ENCODE measurements at regions not wholly inside any gene's neighbourhood (a gene's known extent, or its start where the extent isn't known, plus 50 kb on each side); places are given as distances from the start of the nearest gene placed in this dataset.

DNA sequence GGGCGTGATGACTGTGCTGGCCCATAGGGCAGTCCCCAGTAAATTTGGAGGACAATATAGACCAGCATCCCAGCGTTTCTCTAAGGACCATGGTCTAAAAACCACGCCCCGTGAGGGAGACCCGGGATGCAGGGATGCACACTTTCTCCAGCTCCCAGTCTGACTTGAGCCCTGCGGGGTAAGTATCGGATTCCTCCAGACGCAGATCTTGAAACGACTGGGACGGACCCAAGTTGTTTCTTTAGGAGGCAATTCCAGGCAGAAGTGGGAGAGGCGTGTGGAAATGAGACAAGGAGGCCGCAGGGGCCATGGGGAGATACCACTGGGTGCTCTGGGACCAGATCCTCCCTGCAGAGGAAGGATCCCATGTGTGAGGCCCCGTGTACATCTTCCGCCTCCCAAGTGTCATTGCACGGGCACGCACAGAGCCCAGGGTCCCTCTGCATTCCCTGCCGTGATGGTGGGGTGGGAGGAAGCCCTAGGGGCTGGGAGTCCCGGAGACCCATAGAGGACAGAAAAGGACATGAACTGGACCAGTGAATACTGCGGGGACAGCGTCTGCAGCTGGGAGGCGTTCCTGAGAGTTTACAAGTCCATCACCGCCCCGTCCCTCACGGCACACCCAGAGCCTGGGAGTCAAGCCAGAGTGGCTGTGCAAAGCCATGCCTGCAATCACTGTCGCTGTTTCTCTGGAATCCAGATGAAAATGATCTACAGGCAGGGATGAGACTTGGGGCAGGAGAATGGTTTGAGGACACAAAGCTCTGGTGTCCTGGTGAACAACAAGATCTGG lies 522.9 kb downstream of the CDH26 start:
- TF ChIP-seq, protein P1, sequence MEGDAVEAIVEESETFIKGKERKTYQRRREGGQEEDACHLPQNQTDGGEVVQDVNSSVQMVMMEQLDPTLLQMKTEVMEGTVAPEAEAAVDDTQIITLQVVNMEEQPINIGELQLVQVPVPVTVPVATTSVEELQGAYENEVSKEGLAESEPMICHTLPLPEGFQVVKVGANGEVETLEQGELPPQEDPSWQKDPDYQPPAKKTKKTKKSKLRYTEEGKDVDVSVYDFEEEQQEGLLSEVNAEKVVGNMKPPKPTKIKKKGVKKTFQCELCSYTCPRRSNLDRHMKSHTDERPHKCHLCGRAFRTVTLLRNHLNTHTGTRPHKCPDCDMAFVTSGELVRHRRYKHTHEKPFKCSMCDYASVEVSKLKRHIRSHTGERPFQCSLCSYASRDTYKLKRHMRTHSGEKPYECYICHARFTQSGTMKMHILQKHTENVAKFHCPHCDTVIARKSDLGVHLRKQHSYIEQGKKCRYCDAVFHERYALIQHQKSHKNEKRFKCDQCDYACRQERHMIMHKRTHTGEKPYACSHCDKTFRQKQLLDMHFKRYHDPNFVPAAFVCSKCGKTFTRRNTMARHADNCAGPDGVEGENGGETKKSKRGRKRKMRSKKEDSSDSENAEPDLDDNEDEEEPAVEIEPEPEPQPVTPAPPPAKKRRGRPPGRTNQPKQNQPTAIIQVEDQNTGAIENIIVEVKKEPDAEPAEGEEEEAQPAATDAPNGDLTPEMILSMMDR (IDR thresholded peaks at IDR 0.05; ENCODE audit: insufficient read depth, low read depth, low read length), result no peak
- no peak for TF ChIP-seq EZH2 (IDR thresholded peaks at IDR 0.05; ENCODE audit: insufficient read depth, low read length)

All from astrocyte (in vitro differentiated cells and primary cell).